GM12891 (cell line): ENCODE measurements at regions not wholly inside any gene's neighbourhood (a gene's known extent, or its start where the extent isn't known, plus 50 kb on each side); places are given as distances from the start of the nearest gene placed in this dataset.

Source experiments
- PAX5 ChIP-seq: IDR thresholded peaks from 2 replicates; pipeline ENCODE4 v1.6.1; 2011; ENCODE audit warnings: low read length, moderate library complexity, mild to moderate bottlenecking; ENCODE audit not compliant: insufficient read depth, severe bottlenecking
- POLR2A ChIP-seq: IDR thresholded peaks from 2 replicates; pipeline ENCODE4 v1.6.1; 2011; ENCODE audit warnings: low read depth, low read length, control low read depth
- POLR2AphosphoS5 ChIP-seq: IDR thresholded peaks from 2 replicates; pipeline ENCODE4 v1.6.1; 2011; ENCODE audit warnings: low read depth, low read length, control low read depth
- POU2F2 ChIP-seq: IDR thresholded peaks from 2 replicates; pipeline ENCODE4 v1.6.1; 2011; ENCODE audit warnings: low read depth, mild to moderate bottlenecking, control low read depth, low read length, moderate library complexity
- SPI1 ChIP-seq: IDR thresholded peaks from 2 replicates; pipeline ENCODE4 v1.6.1; 2011; ENCODE audit warnings: low read depth, low read length, control low read depth
- TAF1 ChIP-seq: IDR thresholded peaks from 2 replicates; pipeline ENCODE4 v1.6.1; 2011; ENCODE audit warnings: low read depth, low read length, control low read depth

GRCh38 chr14:45658226-45658916, 405.4 kb upstream of the MIS18BP1 start:
- TF ChIP-seq PAX5 = no peak
- no peak for TF ChIP-seq POLR2A
- TF ChIP-seq POLR2AphosphoS5 = no peak
- no peak for TF ChIP-seq POU2F2
- TF ChIP-seq SPI1 = no peak
- TF ChIP-seq TAF1 = no peak
